ENCODE measurements at regions not wholly inside any gene's neighbourhood (a gene's known extent, or its start where the extent isn't known, plus 50 kb on each side); places are given as distances from the start of the nearest gene placed in this dataset.

DNA sequence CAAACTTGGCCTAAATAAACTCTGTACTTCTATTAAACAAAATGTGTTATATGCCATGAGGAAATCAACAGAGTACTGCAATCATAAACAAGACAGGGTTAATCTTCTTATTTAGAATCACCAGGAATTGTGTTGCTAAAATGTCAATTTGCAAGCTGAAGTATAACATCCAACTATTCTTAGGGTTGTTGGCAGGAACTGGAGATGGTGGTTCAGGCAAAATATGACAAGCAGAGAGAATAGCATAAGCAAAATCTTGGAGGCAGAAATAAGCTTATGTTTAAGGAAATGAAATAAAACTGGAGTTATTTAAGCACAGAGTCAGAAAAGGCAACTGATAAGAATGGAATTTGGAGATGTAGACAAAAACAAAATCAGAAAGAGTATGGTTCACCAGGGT lies 463.8 kb upstream of the SLC8A1 start:
- TF ChIP-seq, protein P1, sequence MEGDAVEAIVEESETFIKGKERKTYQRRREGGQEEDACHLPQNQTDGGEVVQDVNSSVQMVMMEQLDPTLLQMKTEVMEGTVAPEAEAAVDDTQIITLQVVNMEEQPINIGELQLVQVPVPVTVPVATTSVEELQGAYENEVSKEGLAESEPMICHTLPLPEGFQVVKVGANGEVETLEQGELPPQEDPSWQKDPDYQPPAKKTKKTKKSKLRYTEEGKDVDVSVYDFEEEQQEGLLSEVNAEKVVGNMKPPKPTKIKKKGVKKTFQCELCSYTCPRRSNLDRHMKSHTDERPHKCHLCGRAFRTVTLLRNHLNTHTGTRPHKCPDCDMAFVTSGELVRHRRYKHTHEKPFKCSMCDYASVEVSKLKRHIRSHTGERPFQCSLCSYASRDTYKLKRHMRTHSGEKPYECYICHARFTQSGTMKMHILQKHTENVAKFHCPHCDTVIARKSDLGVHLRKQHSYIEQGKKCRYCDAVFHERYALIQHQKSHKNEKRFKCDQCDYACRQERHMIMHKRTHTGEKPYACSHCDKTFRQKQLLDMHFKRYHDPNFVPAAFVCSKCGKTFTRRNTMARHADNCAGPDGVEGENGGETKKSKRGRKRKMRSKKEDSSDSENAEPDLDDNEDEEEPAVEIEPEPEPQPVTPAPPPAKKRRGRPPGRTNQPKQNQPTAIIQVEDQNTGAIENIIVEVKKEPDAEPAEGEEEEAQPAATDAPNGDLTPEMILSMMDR (IDR thresholded peaks at IDR 0.05; ENCODE audit: low read depth, low read length), result no peak
- no peak for TF ChIP-seq EZH2phosphoT487 (IDR thresholded peaks at IDR 0.05; ENCODE audit: low read depth)
